ENCODE measurements at regions not wholly inside any gene's neighbourhood (a gene's known extent, or its start where the extent isn't known, plus 50 kb on each side); places are given as distances from the start of the nearest gene placed in this dataset.

GRCh38 chr5:117160391-117160790, 585.8 kb upstream of the SEMA6A start:
- Histone ChIP-seq H3K27me3 (ENCODE audit: control insufficient read depth in 1 of 2, insufficient read depth in 2 of 2, low read length in 2 of 2) (no peaks in the 10 kb centered on the region), H3K4me3 (ENCODE audit: low read depth in 1 of 2, low read length in 2 of 2) (no peak overlapping the region), H3K9me3 (ENCODE audit: control insufficient read depth in 2 of 2, insufficient read depth in 1 of 2, low read depth in 1 of 2, low read length in 1 of 2) (no peaks in the 10 kb centered on the region), H3K36me3 (ENCODE audit: control insufficient read depth in 2 of 2, insufficient read depth in 2 of 2, low read length in 1 of 2) (no peaks in the 10 kb centered on the region), H3K4me1 (ENCODE audit: control insufficient read depth in 2 of 2, insufficient read depth in 2 of 2, low read length in 1 of 2) (no peaks in the 10 kb centered on the region), H3K27ac (ENCODE audit: low read depth in 2 of 2, low read length in 1 of 2) (no peak overlapping the region)
- WGBS, 2 donors = 44 to 46% methylated on average over 2 of the region's 2 CpGs

- Histone ChIP-seq H3K4me3 (ENCODE audit: low read depth in 1 of 2, low read length in 2 of 2) (no peak overlapping the region), H3K36me3 (ENCODE audit: control insufficient read depth in 2 of 2, insufficient read depth in 2 of 2, low read length in 1 of 2) (no peaks in the 10 kb centered on the region), H3K27me3 (ENCODE audit: control insufficient read depth in 1 of 2, insufficient read depth in 2 of 2, low read length in 2 of 2) (no peaks in the 10 kb centered on the region), H3K9me3 (ENCODE audit: control insufficient read depth in 2 of 2, insufficient read depth in 1 of 2, low read depth in 1 of 2, low read length in 1 of 2) (no peaks in the 10 kb centered on the region), H3K4me1 (ENCODE audit: control insufficient read depth in 2 of 2, insufficient read depth in 2 of 2, low read length in 1 of 2) (no peaks in the 10 kb centered on the region), H3K27ac (ENCODE audit: low read depth in 2 of 2, low read length in 1 of 2) (no peak overlapping the region)
- WGBS, 2 donors = 85 to 88% methylated on average over 4 of the region's 4 CpGs
These were observed 574.7 kb upstream of the SEMA6A start for GRCh38 chr5:117149312-117149711.

DNA sequence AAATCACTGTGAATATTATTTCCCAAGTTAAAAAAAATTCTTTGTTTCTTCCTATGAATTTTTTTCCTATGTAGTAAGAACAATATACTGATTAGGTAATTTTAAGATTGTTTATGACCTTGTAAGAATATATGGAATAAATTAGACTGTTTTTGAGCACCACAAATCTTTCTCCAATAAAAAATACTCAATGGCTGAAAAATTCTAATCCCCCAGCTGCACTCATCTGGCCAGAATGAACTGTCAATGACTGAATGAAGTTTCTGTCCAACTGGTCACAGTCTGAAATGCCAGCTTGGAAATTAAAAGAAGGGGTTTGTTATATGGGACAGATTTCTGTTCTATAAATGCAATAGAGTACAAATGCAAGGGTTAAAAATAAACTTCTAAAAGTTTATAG, 569.5 kb upstream of the SEMA6A start:
- Histone ChIP-seq H3K4me3 (ENCODE audit: low read depth in 1 of 2, low read length in 2 of 2) (no peak overlapping the region), H3K27me3 (ENCODE audit: control insufficient read depth in 1 of 2, insufficient read depth in 2 of 2, low read length in 2 of 2) (no peaks in the 10 kb centered on the region), H3K4me1 (ENCODE audit: control insufficient read depth in 2 of 2, insufficient read depth in 2 of 2, low read length in 1 of 2) (no peaks in the 10 kb centered on the region), H3K9me3 (ENCODE audit: control insufficient read depth in 2 of 2, insufficient read depth in 1 of 2, low read depth in 1 of 2, low read length in 1 of 2) (no peaks in the 10 kb centered on the region), H3K27ac (ENCODE audit: low read depth in 2 of 2, low read length in 1 of 2) (no peak overlapping the region), H3K36me3 (ENCODE audit: control insufficient read depth in 2 of 2, insufficient read depth in 2 of 2, low read length in 1 of 2) (no peaks in the 10 kb centered on the region)

GRCh38 chr5:117143406-117143805, 568.8 kb upstream of the SEMA6A start:
- H3K4me3 ChIP-seq (ENCODE audit: low read depth in 1 of 2, low read length in 2 of 2) = no peak overlapping the region
- no peak overlapping the region for H3K27ac ChIP-seq (ENCODE audit: low read depth in 2 of 2, low read length in 1 of 2)
- no peaks in the 10 kb centered on the region for H3K36me3 ChIP-seq (ENCODE audit: control insufficient read depth in 2 of 2, insufficient read depth in 2 of 2, low read length in 1 of 2)
- H3K27me3 ChIP-seq (ENCODE audit: control insufficient read depth in 1 of 2, insufficient read depth in 2 of 2, low read length in 2 of 2) = no peaks in the 10 kb centered on the region
- H3K4me1 ChIP-seq (ENCODE audit: control insufficient read depth in 2 of 2, insufficient read depth in 2 of 2, low read length in 1 of 2) = no peaks in the 10 kb centered on the region
- no peaks in the 10 kb centered on the region for H3K9me3 ChIP-seq (ENCODE audit: control insufficient read depth in 2 of 2, insufficient read depth in 1 of 2, low read depth in 1 of 2, low read length in 1 of 2)

DNA sequence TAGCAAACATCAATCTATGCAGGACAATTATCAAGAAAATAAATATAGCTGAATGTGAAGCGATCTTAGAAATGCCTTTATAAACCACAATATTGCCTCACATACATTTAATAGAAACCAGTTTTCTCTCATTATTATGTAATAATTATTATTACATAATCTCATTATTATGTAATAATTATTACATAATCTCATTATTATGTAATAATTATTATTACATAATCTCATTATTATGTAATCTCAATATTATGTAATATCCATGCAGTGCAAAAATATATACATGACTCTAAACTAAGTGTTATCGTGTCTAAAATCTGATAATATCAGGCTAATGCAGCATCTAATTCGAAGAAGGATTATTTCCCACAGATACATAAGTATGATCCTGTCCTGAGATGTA, 563.9 kb upstream of the SEMA6A start:
- WGBS, 2 donors = 85 to 93% methylated on average over 3 of the region's 3 CpGs
- Histone ChIP-seq H3K9me3 (ENCODE audit: control insufficient read depth in 2 of 2, insufficient read depth in 1 of 2, low read depth in 1 of 2, low read length in 1 of 2) (no peaks in the 10 kb centered on the region), H3K4me3 (ENCODE audit: low read depth in 1 of 2, low read length in 2 of 2) (no peak overlapping the region), H3K36me3 (ENCODE audit: control insufficient read depth in 2 of 2, insufficient read depth in 2 of 2, low read length in 1 of 2) (no peaks in the 10 kb centered on the region), H3K4me1 (ENCODE audit: control insufficient read depth in 2 of 2, insufficient read depth in 2 of 2, low read length in 1 of 2) (no peaks in the 10 kb centered on the region), H3K27ac (ENCODE audit: low read depth in 2 of 2, low read length in 1 of 2) (no peak overlapping the region), H3K27me3 (ENCODE audit: control insufficient read depth in 1 of 2, insufficient read depth in 2 of 2, low read length in 2 of 2) (no peaks in the 10 kb centered on the region)

DNA sequence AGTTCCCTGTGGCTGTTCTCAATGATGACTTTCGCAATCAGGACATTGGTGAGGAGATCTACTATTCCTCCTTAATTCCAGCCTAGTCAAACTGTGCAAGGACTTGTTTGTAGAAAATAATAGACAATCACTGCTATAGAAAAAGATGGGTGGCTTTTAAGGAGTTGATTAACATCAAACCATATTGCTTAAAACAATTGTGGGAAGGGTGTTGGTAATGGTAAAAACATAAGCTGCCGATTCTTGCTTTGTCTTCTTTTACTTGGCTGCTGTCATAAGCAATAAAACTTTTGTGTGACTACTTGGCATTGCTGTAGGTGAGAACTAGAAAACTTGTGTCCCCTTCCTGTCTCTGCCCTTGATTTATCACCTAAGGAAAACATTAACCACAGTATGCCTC, 561.2 kb upstream of the SEMA6A start:
- no peak overlapping the region for H3K4me3 ChIP-seq (ENCODE audit: low read depth in 1 of 2, low read length in 2 of 2)
- no peaks in the 10 kb centered on the region for H3K36me3 ChIP-seq (ENCODE audit: control insufficient read depth in 2 of 2, insufficient read depth in 2 of 2, low read length in 1 of 2)
- WGBS, 2 donors = 74 to 78% methylated on average over 2 of the region's 2 CpGs
- no peaks in the 10 kb centered on the region for H3K4me1 ChIP-seq (ENCODE audit: control insufficient read depth in 2 of 2, insufficient read depth in 2 of 2, low read length in 1 of 2)
- H3K27ac ChIP-seq (ENCODE audit: low read depth in 2 of 2, low read length in 1 of 2) = no peak overlapping the region
- no peaks in the 10 kb centered on the region for H3K9me3 ChIP-seq (ENCODE audit: control insufficient read depth in 2 of 2, insufficient read depth in 1 of 2, low read depth in 1 of 2, low read length in 1 of 2)
- H3K27me3 ChIP-seq (ENCODE audit: control insufficient read depth in 1 of 2, insufficient read depth in 2 of 2, low read length in 2 of 2) = no peaks in the 10 kb centered on the region

DNA sequence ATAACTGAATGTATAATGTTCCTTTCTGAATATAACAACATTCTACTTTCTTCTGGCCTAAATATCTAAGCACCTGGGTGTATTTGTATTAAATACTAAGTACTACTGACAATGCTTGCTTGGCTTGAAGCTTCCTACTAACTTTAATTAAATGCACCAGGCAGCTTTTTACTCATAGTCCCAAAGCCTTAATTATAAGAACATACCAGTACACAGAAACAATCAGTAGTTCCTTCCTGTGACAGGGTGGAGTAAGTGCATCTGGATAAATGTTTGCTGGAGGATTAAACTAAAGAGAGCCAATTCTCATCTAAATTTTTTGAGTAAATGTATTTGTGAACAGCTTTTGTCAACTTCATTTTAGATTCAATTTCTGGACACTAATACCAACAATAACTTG, 558.6 kb upstream of the SEMA6A start:
- no peaks in the 10 kb centered on the region for H3K4me1 ChIP-seq (ENCODE audit: control insufficient read depth in 2 of 2, insufficient read depth in 2 of 2, low read length in 1 of 2)
- no peaks in the 10 kb centered on the region for H3K36me3 ChIP-seq (ENCODE audit: control insufficient read depth in 2 of 2, insufficient read depth in 2 of 2, low read length in 1 of 2)
- no peak overlapping the region for H3K4me3 ChIP-seq (ENCODE audit: low read depth in 1 of 2, low read length in 2 of 2)
- no peaks in the 10 kb centered on the region for H3K27me3 ChIP-seq (ENCODE audit: control insufficient read depth in 1 of 2, insufficient read depth in 2 of 2, low read length in 2 of 2)
- H3K9me3 ChIP-seq (ENCODE audit: control insufficient read depth in 2 of 2, insufficient read depth in 1 of 2, low read depth in 1 of 2, low read length in 1 of 2) = no peaks in the 10 kb centered on the region
- no peak overlapping the region for H3K27ac ChIP-seq (ENCODE audit: low read depth in 2 of 2, low read length in 1 of 2)

GRCh38 chr5:117131876-117132275, 557.3 kb upstream of the SEMA6A start:
- Histone ChIP-seq H3K9me3 (ENCODE audit: control insufficient read depth in 2 of 2, insufficient read depth in 1 of 2, low read depth in 1 of 2, low read length in 1 of 2) (no peaks in the 10 kb centered on the region), H3K36me3 (ENCODE audit: control insufficient read depth in 2 of 2, insufficient read depth in 2 of 2, low read length in 1 of 2) (no peaks in the 10 kb centered on the region), H3K4me1 (ENCODE audit: control insufficient read depth in 2 of 2, insufficient read depth in 2 of 2, low read length in 1 of 2) (no peaks in the 10 kb centered on the region), H3K27ac (ENCODE audit: low read depth in 2 of 2, low read length in 1 of 2) (no peak overlapping the region), H3K4me3 (ENCODE audit: low read depth in 1 of 2, low read length in 2 of 2) (no peak overlapping the region), H3K27me3 (ENCODE audit: control insufficient read depth in 1 of 2, insufficient read depth in 2 of 2, low read length in 2 of 2) (no peaks in the 10 kb centered on the region)

- Histone ChIP-seq H3K27ac (ENCODE audit: low read depth in 2 of 2, low read length in 1 of 2) (no peak overlapping the region), H3K4me3 (ENCODE audit: low read depth in 1 of 2, low read length in 2 of 2) (no peak overlapping the region), H3K27me3 (ENCODE audit: control insufficient read depth in 1 of 2, insufficient read depth in 2 of 2, low read length in 2 of 2) (no peaks in the 10 kb centered on the region), H3K36me3 (ENCODE audit: control insufficient read depth in 2 of 2, insufficient read depth in 2 of 2, low read length in 1 of 2) (no peaks in the 10 kb centered on the region), H3K4me1 (ENCODE audit: control insufficient read depth in 2 of 2, insufficient read depth in 2 of 2, low read length in 1 of 2) (no peaks in the 10 kb centered on the region), H3K9me3 (ENCODE audit: control insufficient read depth in 2 of 2, insufficient read depth in 1 of 2, low read depth in 1 of 2, low read length in 1 of 2) (no peaks in the 10 kb centered on the region)
- 50 to 55% methylated on average over 3 of the region's 3 CpGs for WGBS, 2 donors
These were observed 556.5 kb upstream of the SEMA6A start for GRCh38 chr5:117131048-117131679.

GRCh38 chr5:117118499-117118898, 543.9 kb upstream of the SEMA6A start:
- Histone ChIP-seq H3K27me3 (ENCODE audit: control insufficient read depth in 1 of 2, insufficient read depth in 2 of 2, low read length in 2 of 2) (no peaks in the 10 kb centered on the region), H3K4me3 (ENCODE audit: low read depth in 1 of 2, low read length in 2 of 2) (no peak overlapping the region), H3K9me3 (ENCODE audit: control insufficient read depth in 2 of 2, insufficient read depth in 1 of 2, low read depth in 1 of 2, low read length in 1 of 2) (no peaks in the 10 kb centered on the region), H3K4me1 (ENCODE audit: control insufficient read depth in 2 of 2, insufficient read depth in 2 of 2, low read length in 1 of 2) (no peaks in the 10 kb centered on the region), H3K27ac (ENCODE audit: low read depth in 2 of 2, low read length in 1 of 2) (no peak overlapping the region), H3K36me3 (ENCODE audit: control insufficient read depth in 2 of 2, insufficient read depth in 2 of 2, low read length in 1 of 2) (no peaks in the 10 kb centered on the region)
- WGBS, 2 donors = 61% methylated on average over 1 of the region's 1 CpG
